CD14-positive monocyte (primary cell): ENCODE measurements at regions not wholly inside any gene's neighbourhood (a gene's known extent, or its start where the extent isn't known, plus 50 kb on each side); places are given as distances from the start of the nearest gene placed in this dataset.

Source experiments
- DNase-seq, 3 donors: peaks; one replicate each; pipeline ENCODE4 v3.0.0-alpha.2; 2011 to 2022
- H2AFZ ChIP-seq: 2 replicates; pipeline ENCODE4 v1.6.0; 2012; ENCODE audit warnings: mild to moderate bottlenecking, low read depth, low read length, inconsistent platforms; ENCODE audit not compliant: insufficient read depth, poor library complexity, severe bottlenecking
- H3K27ac ChIP-seq, 2 donors: 1 replicate in 1 of 2; 2 replicates in 1 of 2; pipeline ENCODE4 v1.5.1; 2012 to 2013; ENCODE audit warnings: low read length in 2 of 2, control low read depth in 1 of 2, inconsistent platforms in 1 of 2, low read depth in 1 of 2, mild to moderate bottlenecking in 1 of 2
- H3K27me3 ChIP-seq, 2 donors: one replicate each; pipeline versions ENCODE4 v1.6.0 to v1.6.1; 2011 to 2013; ENCODE audit warnings: low read length in 2 of 2; ENCODE audit not compliant: control insufficient read depth in 2 of 2, insufficient read depth in 2 of 2
- H3K36me3 ChIP-seq, 2 donors: replicated peaks in 1 of 2; 1 replicate in 1 of 2; 2 replicates in 1 of 2; pipeline versions ENCODE4 v1.5.1 to v1.6.1; 2012 to 2013; ENCODE audit warnings: low read length in 2 of 2, control low read depth in 1 of 2, inconsistent platforms in 1 of 2, mild to moderate bottlenecking in 1 of 2; ENCODE audit not compliant: insufficient read depth in 2 of 2, control insufficient read depth in 1 of 2
- H3K4me1 ChIP-seq, 2 donors: 1 replicate in 1 of 2; 2 replicates in 1 of 2; pipeline versions ENCODE4 v1.5.1 to v1.6.1; 2012 to 2013; ENCODE audit warnings: low read length in 2 of 2, control low read depth in 1 of 2, inconsistent platforms in 1 of 2, mild to moderate bottlenecking in 1 of 2, moderate library complexity in 1 of 2; ENCODE audit not compliant: insufficient read depth in 2 of 2, control insufficient read depth in 1 of 2
- H3K4me2 ChIP-seq: replicated peaks from 2 replicates; pipeline ENCODE3; 2012; ENCODE audit warnings: low read length, moderate library complexity, mild to moderate bottlenecking; ENCODE audit not compliant: poor library complexity, severe bottlenecking; ENCODE audit errors: extremely low read depth
- H3K4me3 ChIP-seq, 3 experiments: fragments of 200-600 bp in 1 of 3; sonication (generic) in 1 of 3; replicated peaks in 1 of 3; 1 replicate in 2 of 3; 2 replicates in 1 of 3; pipeline ENCODE4 v1.5.1; 2011 to 2013; ENCODE audit warnings: low read length in 3 of 3, mild to moderate bottlenecking in 3 of 3, control low read depth in 2 of 3, low read depth in 2 of 3, inconsistent platforms in 1 of 3, moderate library complexity in 1 of 3
- H3K79me2 ChIP-seq: 2 replicates; pipeline ENCODE4 v1.6.0; 2012; ENCODE audit warnings: mild to moderate bottlenecking, control low read depth, inconsistent platforms, low read length, moderate library complexity; ENCODE audit not compliant: insufficient read depth
- H3K9ac ChIP-seq: 2 replicates; pipeline ENCODE4 v1.6.0; 2017; ENCODE audit warnings: low read length, mild to moderate bottlenecking; ENCODE audit not compliant: insufficient read depth, poor library complexity, severe bottlenecking
- H3K9me3 ChIP-seq, 2 donors: replicated peaks in 1 of 2; 1 replicate in 1 of 2; 2 replicates in 1 of 2; pipeline versions ENCODE4 v1.5.1 to v1.6.1; 2012 to 2013; ENCODE audit warnings: low read length in 2 of 2, control low read depth in 1 of 2; ENCODE audit not compliant: control insufficient read depth in 1 of 2, insufficient read depth in 1 of 2
- H4K20me1 ChIP-seq: 2 replicates; pipeline ENCODE4 v1.6.0; 2012; ENCODE audit warnings: mild to moderate bottlenecking, low read length, control low read depth, moderate library complexity; ENCODE audit not compliant: insufficient read depth
- H3K27ac Mint-ChIP-seq, 7 donors: one replicate each; pipeline ENCODE4 v1.8.0; 2020; ENCODE audit warnings: mild to moderate bottlenecking in 7 of 7, mixed read lengths in 7 of 7, moderate library complexity in 6 of 7, inconsistent platforms in 2 of 7
- H3K27me3 Mint-ChIP-seq, 3 donors: one replicate each; pipeline ENCODE4 v1.8.0; 2021 to 2022; ENCODE audit warnings: low read depth in 3 of 3, mild to moderate bottlenecking in 3 of 3, mixed read lengths in 3 of 3, moderate library complexity in 3 of 3, inconsistent platforms in 1 of 3
- H3K36me3 Mint-ChIP-seq, 2 donors: one replicate each; pipeline ENCODE4 v1.8.0; 2020; ENCODE audit warnings: mixed read lengths in 2 of 2, inconsistent platforms in 1 of 2, mild to moderate bottlenecking in 1 of 2
- H3K4me1 Mint-ChIP-seq: one replicate; pipeline ENCODE4 v1.8.0; 2020; ENCODE audit warnings: mild to moderate bottlenecking, mixed read lengths
- H3K4me3 Mint-ChIP-seq, 2 donors: one replicate each; pipeline ENCODE4 v1.8.0; 2020; ENCODE audit warnings: mild to moderate bottlenecking in 2 of 2, mixed read lengths in 2 of 2, moderate library complexity in 1 of 2
- H3K9me3 Mint-ChIP-seq, 7 donors: one replicate each; pipeline ENCODE4 v1.8.0; 2020 to 2022; ENCODE audit warnings: mixed read lengths in 7 of 7, mild to moderate bottlenecking in 6 of 7, moderate library complexity in 6 of 7, inconsistent platforms in 2 of 7
- CTCF ChIP-seq: fragments of 200-600 bp; IDR thresholded peaks from one replicate; pipeline ENCODE4 v1.8.0; 2022; ENCODE audit warnings: antibody characterized with exemption, mild to moderate bottlenecking
- WGBS: methylation state at CpG from one replicate; pipeline ENCODE4 v1.1.5; 2013; ENCODE audit warnings: missing lambda C conversion rate; ENCODE audit not compliant: insufficient coverage; 5-methylcytosine and 5-hydroxymethylcytosine counted together
- intact Hi-C, 2 donors: fragments of 100-400 bp; cut with micrococcal nuclease; formaldehyde crosslinking; loops; one replicate each; pipeline versions ENCODE4 v1.15.0 to v1.15.1; 2023

DNA sequence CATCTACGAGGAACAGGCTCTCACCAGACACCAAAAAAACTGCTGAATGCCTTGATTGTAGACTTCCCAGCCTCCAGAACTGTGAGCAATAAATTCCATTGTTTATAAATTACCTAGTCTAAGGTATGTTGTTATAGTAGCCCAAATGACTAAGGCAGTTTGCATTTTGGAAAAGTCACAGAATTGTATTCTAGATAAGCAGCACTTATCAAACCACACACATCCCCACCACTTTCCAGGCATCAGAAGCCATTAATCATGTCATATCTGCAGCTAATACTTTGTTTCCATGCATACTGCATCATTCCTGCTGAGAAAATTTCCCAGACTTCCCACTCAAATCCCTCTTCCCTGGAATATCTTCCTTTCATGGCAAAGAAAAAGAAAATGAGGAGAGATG is 187.2 kb downstream of the INO80D start:
- H3K9me3 ChIP-seq, result no peaks in the 10 kb centered on the region
- H3K27ac ChIP-seq, result no peak overlapping the region
- H4K20me1 ChIP-seq, result no peaks in the 10 kb centered on the region
- no peak for DNase-seq
- WGBS, result 100% methylated on average over 1 of the region's 1 CpG
- Mint-ChIP-seq H3K4me3 (no peak overlapping the region), H3K9me3 (peaks cover 0 to 12% (median 5%) of the 10 kb centered on the region in 7 donors), H3K4me1 (no peaks in the 10 kb centered on the region), H3K27me3 (peaks cover 4 to 11% (median 8%) of the 10 kb centered on the region in 3 donors), H3K36me3 (no peaks in the 10 kb centered on the region), H3K27ac (no peak overlapping the region)
- no peak overlapping the region for H2AFZ ChIP-seq
- no peaks in the 10 kb centered on the region for H3K36me3 ChIP-seq
- intact Hi-C loops, result no loop called here
- no peaks in the 10 kb centered on the region for H3K79me2 ChIP-seq
- H3K4me3 ChIP-seq, result no peak overlapping the region
- no peak overlapping the region for H3K9ac ChIP-seq
- H3K4me2 ChIP-seq, result no peak overlapping the region
- TF ChIP-seq CTCF, result no peak
- H3K4me1 ChIP-seq, result no peaks in the 10 kb centered on the region
- H3K27me3 ChIP-seq, result no peaks in the 10 kb centered on the region

DNA sequence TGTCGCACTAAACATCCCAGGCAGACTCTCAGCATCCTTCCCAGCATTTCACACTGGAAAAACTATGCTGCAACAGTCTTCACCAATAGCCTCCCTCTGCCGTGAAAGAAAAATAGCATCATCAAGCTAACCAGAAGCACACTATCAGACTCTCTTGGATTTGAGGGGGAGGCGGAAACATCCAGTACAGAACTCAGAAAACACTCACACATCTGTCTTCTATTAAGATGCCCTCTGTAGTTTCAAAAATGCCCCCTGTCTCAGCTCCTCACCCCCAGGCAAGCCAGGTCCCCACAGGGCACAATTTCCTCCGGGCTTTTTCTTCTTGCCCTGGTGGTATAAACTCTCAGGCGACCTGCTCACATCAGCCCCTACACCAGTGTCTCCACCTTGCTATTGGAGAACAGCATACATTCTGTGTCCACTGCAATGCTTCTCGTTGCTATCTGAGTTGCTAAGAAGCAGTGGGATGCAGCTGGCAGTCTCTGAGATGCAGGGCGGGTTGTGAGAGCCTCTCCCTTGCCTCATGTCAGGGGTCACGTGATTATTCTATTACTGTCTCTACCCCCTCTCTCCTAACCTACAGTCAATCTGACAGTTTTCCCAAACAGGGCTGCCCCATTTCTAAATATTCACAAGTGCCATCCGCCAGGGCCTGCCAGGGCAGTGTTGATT is 189.9 kb downstream of the INO80D start:
- Histone ChIP-seq H3K4me3 (no peak overlapping the region), H3K27ac (no peak overlapping the region), H3K4me1 (no peaks in the 10 kb centered on the region), H4K20me1 (no peaks in the 10 kb centered on the region), H3K9ac (no peak overlapping the region), H2AFZ (no peak overlapping the region), H3K79me2 (no peaks in the 10 kb centered on the region), H3K4me2 (no peak overlapping the region), H3K9me3 (no peaks in the 10 kb centered on the region), H3K27me3 (no peaks in the 10 kb centered on the region), H3K36me3 (no peaks in the 10 kb centered on the region)
- H3K27ac Mint-ChIP-seq, result peak overlapping the region in 1 of 7 donors; percentile 29
- no peak for TF ChIP-seq CTCF
- no peaks in the 10 kb centered on the region for H3K4me1 Mint-ChIP-seq
- H3K36me3 Mint-ChIP-seq, result no peaks in the 10 kb centered on the region
- H3K9me3 Mint-ChIP-seq, result peaks cover 0 to 12% (median 5%) of the 10 kb centered on the region in 7 donors
- H3K27me3 Mint-ChIP-seq, result peaks cover 0 to 8% (median 2%) of the 10 kb centered on the region in 3 donors
- DNase-seq, result no peak
- intact Hi-C loops, result no loop called here
- no peak overlapping the region for H3K4me3 Mint-ChIP-seq
- 67% methylated on average over 4 of the region's 9 CpGs for WGBS
